DOHH2 (cell line): ENCODE measurements at regions not wholly inside any gene's neighbourhood (a gene's known extent, or its start where the extent isn't known, plus 50 kb on each side); places are given as distances from the start of the nearest gene placed in this dataset.

Source experiments
- H3F3A ChIP-seq: fragments of 200-600 bp; sonication (generic), shearing (Covaris generic); 2 replicates; pipeline ENCODE4 v1.6.0; 2016; ENCODE audit warnings: antibody characterized with exemption, mild to moderate bottlenecking; ENCODE audit not compliant: control insufficient read depth, insufficient read depth
- H3K27ac ChIP-seq: fragments of 200-600 bp; sonication (generic); 2 replicates; pipeline ENCODE4 v1.5.1; 2014; ENCODE audit warnings: low read depth, mild to moderate bottlenecking, low read length, moderate library complexity
- H3K27me3 ChIP-seq: fragments of 200-600 bp; sonication (generic); 2 replicates; pipeline ENCODE4 v1.6.1; 2014; ENCODE audit warnings: mild to moderate bottlenecking, low read length, mixed read lengths; ENCODE audit not compliant: control insufficient read depth
- H3K36me3 ChIP-seq: fragments of 200-600 bp; sonication (generic); 2 replicates; pipeline ENCODE4 v1.6.1; 2014; ENCODE audit warnings: mild to moderate bottlenecking, low read length, moderate library complexity, mixed read lengths; ENCODE audit not compliant: control insufficient read depth
- H3K4me1 ChIP-seq: fragments of 200-600 bp; sonication (generic); 2 replicates; pipeline ENCODE4 v1.6.1; 2014; ENCODE audit warnings: mild to moderate bottlenecking, low read length, mixed read lengths; ENCODE audit not compliant: control insufficient read depth
- H3K4me2 ChIP-seq: fragments of 200-600 bp; sonication (generic); 2 replicates; pipeline ENCODE4 v1.6.0; 2014; ENCODE audit warnings: mild to moderate bottlenecking, low read length, moderate library complexity
- H3K4me3 ChIP-seq: fragments of 200-600 bp; sonication (generic); 2 replicates; pipeline ENCODE4 v1.5.1; 2014; ENCODE audit warnings: mild to moderate bottlenecking, low read length, mixed read lengths
- H3K79me2 ChIP-seq: fragments of 200-600 bp; sonication (generic); 2 replicates; pipeline ENCODE4 v1.6.1; 2014; ENCODE audit warnings: mild to moderate bottlenecking, low read length, mixed read lengths; ENCODE audit not compliant: control insufficient read depth
- H3K9me2 ChIP-seq: fragments of 200-600 bp; sonication (generic); replicated peaks from 2 replicates; pipeline ENCODE4 v1.6.1; 2014; ENCODE audit warnings: mild to moderate bottlenecking, low read length, mixed read lengths; ENCODE audit not compliant: control insufficient read depth
- H3K9me3 ChIP-seq: fragments of 200-600 bp; sonication (generic); 2 replicates; pipeline ENCODE4 v1.6.1; 2014; ENCODE audit warnings: antibody characterized with exemption, low read length, mixed read lengths; ENCODE audit not compliant: control insufficient read depth, insufficient read depth
- H4K20me1 ChIP-seq: fragments of 200-600 bp; sonication (generic); 2 replicates; pipeline ENCODE4 v1.6.0; 2014; ENCODE audit warnings: low read depth, mild to moderate bottlenecking, antibody characterized with exemption, low read length, moderate library complexity; ENCODE audit not compliant: control insufficient read depth, insufficient read depth
- CTCF ChIP-seq: fragments of 200-600 bp; sonication (generic); IDR thresholded peaks from one replicate; pipeline ENCODE4 v1.5.1; 2014; ENCODE audit warnings: antibody characterized with exemption, mild to moderate bottlenecking, low read depth, low read length; ENCODE audit not compliant: poor library complexity, severe bottlenecking
- EZH2phosphoT487 ChIP-seq: fragments of 200-600 bp; sonication (generic); IDR thresholded peaks from 2 replicates; pipeline ENCODE4 v1.6.1; 2017; ENCODE audit warnings: borderline replicate concordance, mild to moderate bottlenecking, antibody characterized with exemption, low read length, moderate library complexity, mixed read lengths

- Histone ChIP-seq H3K4me1 (no peaks in the 10 kb centered on the region), H3K79me2 (no peaks in the 10 kb centered on the region), H3K27ac (no peak overlapping the region), H4K20me1 (no peaks in the 10 kb centered on the region), H3F3A (no peaks in the 10 kb centered on the region), H3K9me3 (no peaks in the 10 kb centered on the region), H3K27me3 (no peaks in the 10 kb centered on the region), H3K9me2 (no peaks in the 10 kb centered on the region), H3K36me3 (no peaks in the 10 kb centered on the region), H3K4me2 (no peak overlapping the region), H3K4me3 (no peak overlapping the region)
- no peak for TF ChIP-seq EZH2phosphoT487
Measured at GRCh38 chr14:84453307-84453950, 1076.5 kb upstream of the FLRT2 start.

GRCh38 chr14:84454114-84454513, 1075.8 kb upstream of the FLRT2 start:
- Histone ChIP-seq H3K4me1 (no peaks in the 10 kb centered on the region), H3K4me2 (no peak overlapping the region), H3K9me2 (no peaks in the 10 kb centered on the region), H3K4me3 (no peak overlapping the region), H3K27me3 (no peaks in the 10 kb centered on the region), H3F3A (no peaks in the 10 kb centered on the region), H3K9me3 (no peaks in the 10 kb centered on the region), H3K79me2 (no peaks in the 10 kb centered on the region), H4K20me1 (no peaks in the 10 kb centered on the region), H3K27ac (no peak overlapping the region), H3K36me3 (no peaks in the 10 kb centered on the region)
- TF ChIP-seq EZH2phosphoT487, result no peak
- TF ChIP-seq CTCF, result no peak

- H3K9me3 ChIP-seq, result no peaks in the 10 kb centered on the region
- no peaks in the 10 kb centered on the region for H3K79me2 ChIP-seq
- H3K4me1 ChIP-seq, result no peaks in the 10 kb centered on the region
- no peaks in the 10 kb centered on the region for H4K20me1 ChIP-seq
- no peaks in the 10 kb centered on the region for H3K36me3 ChIP-seq
- H3F3A ChIP-seq, result no peaks in the 10 kb centered on the region
- no peak overlapping the region for H3K4me2 ChIP-seq
- no peak for TF ChIP-seq EZH2phosphoT487
- TF ChIP-seq CTCF, result no peak
- H3K27me3 ChIP-seq, result no peaks in the 10 kb centered on the region
- no peak overlapping the region for H3K27ac ChIP-seq
- H3K4me3 ChIP-seq, result no peak overlapping the region
- no peaks in the 10 kb centered on the region for H3K9me2 ChIP-seq
Measured at GRCh38 chr14:84456946-84457345, 1073.0 kb upstream of the FLRT2 start.

- Histone ChIP-seq H3K36me3 (no peaks in the 10 kb centered on the region), H3F3A (no peaks in the 10 kb centered on the region), H3K27me3 (no peaks in the 10 kb centered on the region), H3K4me1 (no peaks in the 10 kb centered on the region), H3K27ac (no peak overlapping the region), H3K79me2 (no peaks in the 10 kb centered on the region), H3K9me2 (no peaks in the 10 kb centered on the region), H3K4me3 (no peak overlapping the region), H4K20me1 (no peaks in the 10 kb centered on the region), H3K4me2 (no peak overlapping the region), H3K9me3 (no peaks in the 10 kb centered on the region)
- no peak for TF ChIP-seq CTCF
- no peak for TF ChIP-seq EZH2phosphoT487
Measured at GRCh38 chr14:84458881-84459280, 1071.1 kb upstream of the FLRT2 start.
